ENCODE measurements at regions not wholly inside any gene's neighbourhood (a gene's known extent, or its start where the extent isn't known, plus 50 kb on each side); places are given as distances from the start of the nearest gene placed in this dataset.

GRCh38 chr6:41488433-41489119 lies 57.6 kb upstream of the FOXP4 start:
- no peak overlapping the region for H3K27ac ChIP-seq (ENCODE audit: low read depth, low read length)
- no peak overlapping the region for H3K4me3 ChIP-seq (ENCODE audit: low read length)

GRCh38 chr6:41489120-41489851 lies 56.9 kb upstream of the FOXP4 start:
- H3K36me3 ChIP-seq (ENCODE audit: control insufficient read depth, low read length), result no peaks in the 10 kb centered on the region
- H3F3A ChIP-seq (ENCODE audit: control insufficient read depth, insufficient read depth), result no peaks in the 10 kb centered on the region
- H3K9me2 ChIP-seq (replicated peaks; ENCODE audit: control insufficient read depth, low read length), result no peaks in the 10 kb centered on the region
- no peaks in the 10 kb centered on the region for H3K9me3 ChIP-seq (ENCODE audit: control insufficient read depth, insufficient read depth, low read length)
- no peaks in the 10 kb centered on the region for H3K4me1 ChIP-seq (ENCODE audit: control insufficient read depth, low read length)
- no peak overlapping the region for H3K4me3 ChIP-seq (ENCODE audit: low read length)
- TF ChIP-seq CTCF (IDR thresholded peaks at IDR 0.05; ENCODE audit: low read depth, low read length, poor library complexity, severe bottlenecking) (no peak), EZH2phosphoT487 (IDR thresholded peaks at IDR 0.05; ENCODE audit: borderline replicate concordance, low read length) (no peak)
- H3K27ac ChIP-seq (ENCODE audit: low read depth, low read length), result no peak overlapping the region
- H3K4me2 ChIP-seq (ENCODE audit: low read length), result no peak overlapping the region
- H3K27me3 ChIP-seq (ENCODE audit: control insufficient read depth, low read length), result peaks cover 40% of the 10 kb centered on the region
- H4K20me1 ChIP-seq (ENCODE audit: control insufficient read depth, insufficient read depth, low read depth, low read length), result no peaks in the 10 kb centered on the region
- H3K79me2 ChIP-seq (ENCODE audit: control insufficient read depth, low read length), result no peaks in the 10 kb centered on the region

More at GRCh38 chr6:41488433-41489119, 57.6 kb upstream of the FOXP4 start:
- Histone ChIP-seq H3F3A (ENCODE audit: control insufficient read depth, insufficient read depth) (no peaks in the 10 kb centered on the region), H3K27me3 (ENCODE audit: control insufficient read depth, low read length) (peaks cover 43% of the 10 kb centered on the region), H3K9me3 (ENCODE audit: control insufficient read depth, insufficient read depth, low read length) (no peaks in the 10 kb centered on the region), H3K36me3 (ENCODE audit: control insufficient read depth, low read length) (no peaks in the 10 kb centered on the region), H3K79me2 (ENCODE audit: control insufficient read depth, low read length) (no peaks in the 10 kb centered on the region), H3K9me2 (replicated peaks; ENCODE audit: control insufficient read depth, low read length) (no peaks in the 10 kb centered on the region), H3K4me1 (ENCODE audit: control insufficient read depth, low read length) (no peaks in the 10 kb centered on the region), H4K20me1 (ENCODE audit: control insufficient read depth, insufficient read depth, low read depth, low read length) (no peaks in the 10 kb centered on the region), H3K4me2 (ENCODE audit: low read length) (no peak overlapping the region)
- TF ChIP-seq CTCF (IDR thresholded peaks at IDR 0.05; ENCODE audit: low read depth, low read length, poor library complexity, severe bottlenecking), result no peak
- no peak for TF ChIP-seq EZH2phosphoT487 (IDR thresholded peaks at IDR 0.05; ENCODE audit: borderline replicate concordance, low read length)

GRCh38 chr6:41492261-41492891 lies 53.8 kb upstream of the FOXP4 start:
- Histone ChIP-seq H3K27ac (ENCODE audit: low read depth, low read length) (no peak overlapping the region), H3F3A (ENCODE audit: control insufficient read depth, insufficient read depth) (no peaks in the 10 kb centered on the region), H3K4me2 (ENCODE audit: low read length) (no peak overlapping the region), H3K4me1 (ENCODE audit: control insufficient read depth, low read length) (no peaks in the 10 kb centered on the region), H3K4me3 (ENCODE audit: low read length) (no peak overlapping the region), H4K20me1 (ENCODE audit: control insufficient read depth, insufficient read depth, low read depth, low read length) (no peaks in the 10 kb centered on the region), H3K36me3 (ENCODE audit: control insufficient read depth, low read length) (no peaks in the 10 kb centered on the region), H3K9me3 (ENCODE audit: control insufficient read depth, insufficient read depth, low read length) (no peaks in the 10 kb centered on the region), H3K27me3 (ENCODE audit: control insufficient read depth, low read length) (peaks cover 33% of the 10 kb centered on the region), H3K9me2 (replicated peaks; ENCODE audit: control insufficient read depth, low read length) (no peaks in the 10 kb centered on the region), H3K79me2 (ENCODE audit: control insufficient read depth, low read length) (no peaks in the 10 kb centered on the region)
- no peak for TF ChIP-seq CTCF (IDR thresholded peaks at IDR 0.05; ENCODE audit: low read depth, low read length, poor library complexity, severe bottlenecking)

Data from DOHH2 (cell line).